LNCaP clone FGC (cell line): ENCODE measurements at regions not wholly inside any gene's neighbourhood (a gene's known extent, or its start where the extent isn't known, plus 50 kb on each side); places are given as distances from the start of the nearest gene placed in this dataset.

Source experiments
- DNase-seq: peaks from one replicate; pipeline ENCODE4 v3.0.0-alpha.2; 2011; ENCODE audit warnings: low read depth
- H3K4me3 ChIP-seq: 2 replicates; pipeline ENCODE4 v1.5.1; 2011; ENCODE audit warnings: mild to moderate bottlenecking, low read depth, low read length, control low read depth
- TF ChIP-seq, protein P1 (sequence below): IDR thresholded peaks from 2 replicates; pipeline ENCODE4 v1.5.1; 2012; ENCODE audit warnings: mild to moderate bottlenecking; ENCODE audit not compliant: control insufficient read depth, insufficient read depth; ENCODE audit errors: extremely low read depth

DNA sequence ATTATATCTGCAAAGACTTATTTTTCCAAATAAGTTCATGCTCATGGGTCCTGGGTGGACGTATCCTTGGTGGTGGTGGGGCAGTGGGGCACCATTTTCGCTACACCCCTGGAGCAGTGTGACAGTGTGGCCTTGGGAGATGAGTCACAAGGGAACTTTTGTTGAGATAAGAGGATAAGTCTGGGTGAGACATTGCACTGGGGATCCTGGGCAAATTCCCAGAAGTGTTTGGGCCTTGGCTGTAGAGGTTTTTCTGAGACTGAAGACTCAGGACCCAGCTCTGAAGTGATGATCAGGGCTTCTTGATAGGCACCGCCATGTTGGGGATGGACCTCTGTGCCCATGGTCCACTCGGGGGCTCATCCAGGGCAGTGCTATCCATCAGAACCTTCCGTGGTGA lies 149.4 kb downstream of the MACROH2A1 start:
- TF ChIP-seq, protein P1, sequence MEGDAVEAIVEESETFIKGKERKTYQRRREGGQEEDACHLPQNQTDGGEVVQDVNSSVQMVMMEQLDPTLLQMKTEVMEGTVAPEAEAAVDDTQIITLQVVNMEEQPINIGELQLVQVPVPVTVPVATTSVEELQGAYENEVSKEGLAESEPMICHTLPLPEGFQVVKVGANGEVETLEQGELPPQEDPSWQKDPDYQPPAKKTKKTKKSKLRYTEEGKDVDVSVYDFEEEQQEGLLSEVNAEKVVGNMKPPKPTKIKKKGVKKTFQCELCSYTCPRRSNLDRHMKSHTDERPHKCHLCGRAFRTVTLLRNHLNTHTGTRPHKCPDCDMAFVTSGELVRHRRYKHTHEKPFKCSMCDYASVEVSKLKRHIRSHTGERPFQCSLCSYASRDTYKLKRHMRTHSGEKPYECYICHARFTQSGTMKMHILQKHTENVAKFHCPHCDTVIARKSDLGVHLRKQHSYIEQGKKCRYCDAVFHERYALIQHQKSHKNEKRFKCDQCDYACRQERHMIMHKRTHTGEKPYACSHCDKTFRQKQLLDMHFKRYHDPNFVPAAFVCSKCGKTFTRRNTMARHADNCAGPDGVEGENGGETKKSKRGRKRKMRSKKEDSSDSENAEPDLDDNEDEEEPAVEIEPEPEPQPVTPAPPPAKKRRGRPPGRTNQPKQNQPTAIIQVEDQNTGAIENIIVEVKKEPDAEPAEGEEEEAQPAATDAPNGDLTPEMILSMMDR = no peak
- no peak overlapping the region for H3K4me3 ChIP-seq
- DNase-seq = no peak

DNA sequence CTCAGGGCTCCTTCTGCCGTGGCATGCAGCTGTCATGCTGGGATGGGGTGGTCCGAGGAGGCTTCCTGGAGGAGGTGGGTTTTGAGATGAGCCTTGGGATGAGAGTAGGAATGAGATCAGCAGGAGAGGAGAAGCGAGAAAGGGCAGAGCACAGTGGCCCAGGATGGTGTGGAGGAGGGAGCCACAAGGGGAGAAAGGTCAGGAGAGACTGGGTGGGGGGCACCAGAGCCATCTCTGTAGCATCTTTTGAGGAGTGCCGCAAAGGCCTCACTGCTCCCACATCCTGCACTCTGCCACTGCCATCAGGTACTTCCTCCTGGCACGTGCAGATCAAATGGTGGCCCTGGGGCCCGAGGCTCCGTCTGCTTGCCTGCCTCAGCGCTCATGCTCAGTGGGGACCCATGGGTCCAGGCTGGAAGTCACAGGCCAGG lies 150.2 kb downstream of the MACROH2A1 start:
- TF ChIP-seq, protein P1 = no peak
- H3K4me3 ChIP-seq = no peak overlapping the region
- DNase-seq = no peak

DNA sequence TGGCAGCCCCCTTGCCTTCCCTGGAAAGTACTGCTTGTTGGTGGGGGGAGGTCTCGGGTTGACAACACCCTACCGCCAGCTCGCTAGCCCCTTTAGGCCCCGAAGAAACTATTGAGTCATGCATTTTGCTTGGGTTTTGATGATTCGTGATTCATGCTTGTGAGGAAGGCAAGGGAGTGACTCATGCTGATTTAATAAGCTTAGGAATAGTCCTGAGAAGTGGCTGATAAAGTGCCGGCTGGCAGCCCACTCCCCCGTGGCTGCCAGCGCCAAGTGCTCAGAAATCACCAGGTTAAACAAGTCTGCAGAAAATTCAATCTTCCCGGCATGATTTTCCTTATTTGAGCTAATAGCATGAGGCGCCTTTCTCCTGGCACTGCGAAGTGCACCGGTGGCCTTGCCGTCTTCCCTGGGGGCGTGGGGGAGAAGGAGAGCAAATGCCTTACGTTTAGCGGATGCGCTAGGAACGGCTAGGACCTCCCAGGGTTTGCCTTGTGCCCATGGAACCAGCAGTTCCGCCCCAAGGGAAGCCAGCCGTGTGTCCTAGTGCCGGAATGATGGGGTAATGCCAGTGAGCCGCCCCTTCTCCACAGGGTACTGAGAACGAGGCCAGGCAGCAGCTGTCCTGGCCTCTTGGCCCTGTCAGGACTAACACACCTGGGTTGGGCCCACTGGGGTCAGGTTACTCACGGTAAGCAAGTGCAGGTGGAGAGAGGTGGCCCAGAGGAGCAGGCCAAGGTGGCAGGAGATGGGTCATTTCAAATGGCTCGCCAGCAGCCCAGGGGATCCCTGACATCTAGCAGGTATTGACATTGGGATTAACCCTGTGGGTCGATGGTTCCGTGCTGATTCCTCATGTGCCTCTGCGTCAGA lies 151.9 kb downstream of the MACROH2A1 start:
- no peak overlapping the region for H3K4me3 ChIP-seq
- no peak for DNase-seq
- TF ChIP-seq, protein P1 = no peak

DNA sequence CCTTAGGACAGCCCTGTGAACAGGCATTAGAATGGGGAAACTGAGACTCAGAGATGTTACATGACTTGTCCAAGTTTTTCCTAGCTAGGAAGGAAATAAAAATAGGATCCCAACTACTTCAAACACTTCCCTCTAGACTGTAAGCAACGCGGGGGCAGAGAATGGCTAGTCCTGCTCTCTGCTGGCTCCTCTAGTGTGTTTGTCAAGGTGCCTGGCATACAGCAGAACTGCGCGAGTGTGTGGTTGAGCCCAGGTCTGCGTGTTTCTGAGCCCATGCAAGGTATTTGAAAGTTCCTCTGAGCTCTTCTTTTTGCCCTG lies 152.5 kb downstream of the MACROH2A1 start:
- no peak overlapping the region for H3K4me3 ChIP-seq
- TF ChIP-seq, protein P1 = no peak
- no peak for DNase-seq

DNA sequence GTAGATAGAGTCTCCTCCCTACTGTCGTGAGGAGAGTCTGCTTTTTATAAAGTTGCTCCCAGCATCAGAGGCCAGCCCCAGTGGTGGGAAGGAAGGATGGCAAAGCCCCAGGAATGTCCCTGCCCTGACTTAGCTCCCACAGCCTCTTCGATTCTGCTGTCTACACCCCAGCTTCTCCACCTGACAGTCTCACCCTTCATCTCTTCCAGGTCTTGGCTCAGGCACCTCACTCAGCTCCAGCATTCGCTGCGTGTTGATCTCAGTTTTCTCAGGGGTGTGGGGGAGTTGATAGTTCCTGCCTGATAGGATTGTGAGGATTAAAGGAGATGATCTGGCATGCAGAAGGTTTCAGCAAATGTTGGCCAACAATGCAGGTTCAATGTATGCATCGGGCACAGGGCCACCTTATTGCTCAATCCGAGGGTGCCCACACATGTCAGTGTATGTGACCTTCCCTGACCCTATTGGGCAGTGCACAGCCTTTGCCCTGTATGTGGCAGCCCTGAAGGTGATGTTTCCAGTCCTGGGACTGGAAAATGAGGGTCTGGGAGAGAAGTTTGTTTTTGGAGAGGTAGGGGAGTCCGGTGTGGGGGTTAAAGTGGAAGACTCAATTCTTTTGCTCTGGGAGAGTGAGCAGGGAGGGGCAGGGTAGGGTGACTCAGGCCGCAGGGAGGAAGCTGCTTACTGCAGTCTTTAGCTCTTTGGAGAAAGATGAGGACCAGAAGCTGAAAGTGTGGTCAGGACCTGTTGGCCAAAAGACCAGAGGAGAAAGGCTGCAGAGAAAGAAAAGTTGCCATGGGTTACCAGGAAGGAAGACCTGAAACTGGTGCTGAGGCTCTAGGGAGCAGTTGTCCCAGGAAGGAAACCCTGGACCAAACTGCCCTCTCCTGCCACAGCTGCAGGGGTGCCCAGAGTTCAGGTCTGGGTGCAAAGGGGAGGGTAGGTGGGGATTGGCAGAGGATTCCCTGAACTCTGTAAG lies 153.2 kb downstream of the MACROH2A1 start:
- TF ChIP-seq, protein P1 = no peak
- H3K4me3 ChIP-seq = no peak overlapping the region
- DNase-seq = no peak

DNA sequence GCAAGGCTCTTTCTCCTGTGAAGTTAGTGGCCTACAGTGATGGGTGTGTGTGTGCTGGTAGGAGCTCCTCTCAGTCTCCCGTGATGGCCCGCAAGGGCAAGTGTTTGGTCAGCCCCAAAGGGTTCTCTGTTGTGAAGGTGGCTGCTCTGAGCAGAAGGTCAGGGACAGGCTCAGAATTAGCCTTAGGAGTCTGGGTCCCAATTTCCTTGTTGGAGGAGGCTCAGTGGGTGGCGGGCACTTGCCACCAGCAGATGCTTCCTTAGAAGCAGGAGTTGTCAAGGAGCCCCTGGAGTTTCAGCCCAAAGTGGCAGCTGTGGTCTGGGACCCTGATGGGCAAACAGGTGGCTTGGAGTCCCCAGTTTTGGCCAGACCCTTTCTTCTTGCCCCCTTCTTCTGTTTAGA lies 154.4 kb downstream of the MACROH2A1 start:
- TF ChIP-seq, protein P1 = no peak
- H3K4me3 ChIP-seq = no peak overlapping the region
- DNase-seq = no peak
